Fibroblast of pulmonary artery (primary cell): ENCODE measurements at regions not wholly inside any gene's neighbourhood (a gene's known extent, or its start where the extent isn't known, plus 50 kb on each side); places are given as distances from the start of the nearest gene placed in this dataset.
A peak's percentile ranks its signal among the peaks of the same experiment; 100 is the strongest.

Experiments used
- DNase-seq: peaks from one replicate; pipeline ENCODE4 v3.0.0-alpha.2; 2010; ENCODE audit warnings: low read depth
- H3K4me3 ChIP-seq: replicated peaks from 2 replicates; pipeline ENCODE4 v1.5.1; 2011; ENCODE audit warnings: low read depth, mild to moderate bottlenecking, control low read depth, low read length, moderate library complexity
- CTCF ChIP-seq: IDR thresholded peaks from 2 replicates; pipeline ENCODE4 v1.5.1; 2011; ENCODE audit warnings: mild to moderate bottlenecking, control low read depth, low read length, inconsistent platforms; ENCODE audit errors: missing control alignments

- TF ChIP-seq CTCF, result no peak
- DNase-seq, result no peak
- no peak overlapping the region for H3K4me3 ChIP-seq
Observed at GRCh38 chr4:43742083-43742482, 706.5 kb downstream of the KCTD8 start.

GRCh38 chr4:43754566-43754965 lies 694.0 kb downstream of the KCTD8 start:
- H3K4me3 ChIP-seq, result no peak overlapping the region
- no peak for DNase-seq
- no peak for TF ChIP-seq CTCF

GRCh38 chr4:43757147-43757546 lies 691.5 kb downstream of the KCTD8 start:
- no peak for TF ChIP-seq CTCF
- H3K4me3 ChIP-seq, result no peak overlapping the region
- peak; percentile 2 for DNase-seq

- TF ChIP-seq CTCF, result no peak
- H3K4me3 ChIP-seq, result no peak overlapping the region
- no peak for DNase-seq
Observed at GRCh38 chr4:43758836-43759235, 689.8 kb downstream of the KCTD8 start.

GRCh38 chr4:43763029-43763610 lies 685.5 kb downstream of the KCTD8 start:
- no peak for DNase-seq
- no peak overlapping the region for H3K4me3 ChIP-seq
- TF ChIP-seq CTCF, result no peak

GRCh38 chr4:43765514-43765913 lies 683.1 kb downstream of the KCTD8 start:
- no peak overlapping the region for H3K4me3 ChIP-seq
- no peak for TF ChIP-seq CTCF
- DNase-seq, result no peak

- TF ChIP-seq CTCF, result no peak
- DNase-seq, result no peak
- no peak overlapping the region for H3K4me3 ChIP-seq
Observed at GRCh38 chr4:43766648-43767047, 682.0 kb downstream of the KCTD8 start.
